ENCODE measurements at regions not wholly inside any gene's neighbourhood (a gene's known extent, or its start where the extent isn't known, plus 50 kb on each side); places are given as distances from the start of the nearest gene placed in this dataset.
"Not testable (repeated sequence)": the region's sequence is repeated elsewhere in the genome, so short reads cannot be mapped to it uniquely, and the experiment has no call there.

- not testable (repeated sequence) for H3K4me1 ChIP-seq (ENCODE audit: control insufficient read depth in 5 of 5, insufficient read depth in 5 of 5, low read length in 5 of 5); ATAC-seq (ENCODE audit: insufficient read depth, low FRiP score); H3K27ac ChIP-seq (ENCODE audit: low read depth in 1 of 2, low read length in 1 of 2); H3K9me3 ChIP-seq (ENCODE audit: control insufficient read depth in 4 of 4, insufficient read depth in 3 of 4, low read length in 3 of 4); H3K36me3 ChIP-seq (ENCODE audit: control insufficient read depth in 4 of 4, insufficient read depth in 4 of 4, low read length in 4 of 4); H3K9ac ChIP-seq (ENCODE audit: insufficient read depth in 1 of 2, low read length in 2 of 2); H3K27me3 ChIP-seq (ENCODE audit: control insufficient read depth in 3 of 3, insufficient read depth in 3 of 3, low read length in 2 of 3); H3K4me3 ChIP-seq
- DNase-seq, result peak in 1 of 3 donors; percentile 0
- 80 to 82% methylated on average over 2 of the region's 2 CpGs for WGBS, 2 donors
These were observed 50.8 kb downstream of the PPIAL4G start for GRCh38 chr1:148432318-148432717.

- H3K27me3 ChIP-seq (ENCODE audit: control insufficient read depth in 3 of 3, insufficient read depth in 3 of 3, low read length in 2 of 3); H3K4me1 ChIP-seq (ENCODE audit: control insufficient read depth in 5 of 5, insufficient read depth in 5 of 5, low read length in 5 of 5); ATAC-seq (ENCODE audit: insufficient read depth, low FRiP score); H3K9ac ChIP-seq (ENCODE audit: insufficient read depth in 1 of 2, low read length in 2 of 2); H3K36me3 ChIP-seq (ENCODE audit: control insufficient read depth in 4 of 4, insufficient read depth in 4 of 4, low read length in 4 of 4); H3K4me3 ChIP-seq; H3K27ac ChIP-seq (ENCODE audit: low read depth in 1 of 2, low read length in 1 of 2); H3K9me3 ChIP-seq (ENCODE audit: control insufficient read depth in 4 of 4, insufficient read depth in 3 of 4, low read length in 3 of 4): not testable (repeated sequence)
- DNase-seq, result peak in 2 of 3 donors; percentile 17 to 31
These were observed 53.2 kb downstream of the PPIAL4G start for GRCh38 chr1:148429856-148430255.

- not testable (repeated sequence) for DNase-seq; ATAC-seq (ENCODE audit: insufficient read depth, low FRiP score); H3K4me1 ChIP-seq (ENCODE audit: control insufficient read depth in 5 of 5, insufficient read depth in 5 of 5, low read length in 5 of 5); H3K36me3 ChIP-seq (ENCODE audit: control insufficient read depth in 4 of 4, insufficient read depth in 4 of 4, low read length in 4 of 4); H3K27ac ChIP-seq (ENCODE audit: low read depth in 1 of 2, low read length in 1 of 2); H3K27me3 ChIP-seq (ENCODE audit: control insufficient read depth in 3 of 3, insufficient read depth in 3 of 3, low read length in 2 of 3); H3K9me3 ChIP-seq (ENCODE audit: control insufficient read depth in 4 of 4, insufficient read depth in 3 of 4, low read length in 3 of 4); H3K9ac ChIP-seq (ENCODE audit: insufficient read depth in 1 of 2, low read length in 2 of 2); H3K4me3 ChIP-seq
- WGBS, 2 donors, result 79 to 85% methylated on average over 2 of the region's 2 CpGs
These were observed 56.0 kb downstream of the PPIAL4G start for GRCh38 chr1:148426940-148427611.

GRCh38 chr1:148426385-148426784 lies 56.7 kb downstream of the PPIAL4G start:
- H3K9ac ChIP-seq (ENCODE audit: insufficient read depth in 1 of 2, low read length in 2 of 2), result not testable (repeated sequence)

GRCh38 chr1:148424143-148425003 lies 58.7 kb downstream of the PPIAL4G start:
- DNase-seq; H3K9ac ChIP-seq (ENCODE audit: insufficient read depth in 1 of 2, low read length in 2 of 2): not testable (repeated sequence)

More at GRCh38 chr1:148426385-148426784, 56.7 kb downstream of the PPIAL4G start:
- not testable (repeated sequence) for H3K27ac ChIP-seq (ENCODE audit: low read depth in 1 of 2, low read length in 1 of 2); ATAC-seq (ENCODE audit: insufficient read depth, low FRiP score); H3K27me3 ChIP-seq (ENCODE audit: control insufficient read depth in 3 of 3, insufficient read depth in 3 of 3, low read length in 2 of 3); H3K4me1 ChIP-seq (ENCODE audit: control insufficient read depth in 5 of 5, insufficient read depth in 5 of 5, low read length in 5 of 5); H3K9me3 ChIP-seq (ENCODE audit: control insufficient read depth in 4 of 4, insufficient read depth in 3 of 4, low read length in 3 of 4); DNase-seq; H3K36me3 ChIP-seq (ENCODE audit: control insufficient read depth in 4 of 4, insufficient read depth in 4 of 4, low read length in 4 of 4); H3K4me3 ChIP-seq
- 91 to 93% methylated on average over 2 of the region's 2 CpGs for WGBS, 2 donors

GRCh38 chr1:148422921-148423320 lies 60.2 kb downstream of the PPIAL4G start:
- not testable (repeated sequence) for H3K9me3 ChIP-seq (ENCODE audit: control insufficient read depth in 4 of 4, insufficient read depth in 3 of 4, low read length in 3 of 4); H3K4me3 ChIP-seq; ATAC-seq (ENCODE audit: insufficient read depth, low FRiP score); DNase-seq; H3K36me3 ChIP-seq (ENCODE audit: control insufficient read depth in 4 of 4, insufficient read depth in 4 of 4, low read length in 4 of 4); H3K27ac ChIP-seq (ENCODE audit: low read depth in 1 of 2, low read length in 1 of 2); H3K9ac ChIP-seq (ENCODE audit: insufficient read depth in 1 of 2, low read length in 2 of 2); H3K27me3 ChIP-seq (ENCODE audit: control insufficient read depth in 3 of 3, insufficient read depth in 3 of 3, low read length in 2 of 3); H3K4me1 ChIP-seq (ENCODE audit: control insufficient read depth in 5 of 5, insufficient read depth in 5 of 5, low read length in 5 of 5)
- WGBS, 2 donors, result 90 to 100% methylated on average over 4 of the region's 4 CpGs

More at GRCh38 chr1:148424143-148425003, 58.7 kb downstream of the PPIAL4G start:
- not testable (repeated sequence) for H3K27me3 ChIP-seq (ENCODE audit: control insufficient read depth in 3 of 3, insufficient read depth in 3 of 3, low read length in 2 of 3); H3K4me1 ChIP-seq (ENCODE audit: control insufficient read depth in 5 of 5, insufficient read depth in 5 of 5, low read length in 5 of 5); H3K27ac ChIP-seq (ENCODE audit: low read depth in 1 of 2, low read length in 1 of 2); H3K4me3 ChIP-seq; H3K36me3 ChIP-seq (ENCODE audit: control insufficient read depth in 4 of 4, insufficient read depth in 4 of 4, low read length in 4 of 4); H3K9me3 ChIP-seq (ENCODE audit: control insufficient read depth in 4 of 4, insufficient read depth in 3 of 4, low read length in 3 of 4); ATAC-seq (ENCODE audit: insufficient read depth, low FRiP score)
- 88 to 93% methylated on average over 1 of the region's 1 CpG for WGBS, 2 donors

GRCh38 chr1:148417241-148417640 lies 65.9 kb downstream of the PPIAL4G start:
- WGBS, 2 donors, result 88 to 93% methylated on average over 3 of the region's 3 CpGs
- H3K4me3 ChIP-seq; H3K4me1 ChIP-seq (ENCODE audit: control insufficient read depth in 5 of 5, insufficient read depth in 5 of 5, low read length in 5 of 5); H3K9ac ChIP-seq (ENCODE audit: insufficient read depth in 1 of 2, low read length in 2 of 2); H3K36me3 ChIP-seq (ENCODE audit: control insufficient read depth in 4 of 4, insufficient read depth in 4 of 4, low read length in 4 of 4); H3K27ac ChIP-seq (ENCODE audit: low read depth in 1 of 2, low read length in 1 of 2); H3K9me3 ChIP-seq (ENCODE audit: control insufficient read depth in 4 of 4, insufficient read depth in 3 of 4, low read length in 3 of 4); ATAC-seq (ENCODE audit: insufficient read depth, low FRiP score); DNase-seq; H3K27me3 ChIP-seq (ENCODE audit: control insufficient read depth in 3 of 3, insufficient read depth in 3 of 3, low read length in 2 of 3): not testable (repeated sequence)

- not testable (repeated sequence) for H3K9me3 ChIP-seq (ENCODE audit: control insufficient read depth in 4 of 4, insufficient read depth in 3 of 4, low read length in 3 of 4); H3K27me3 ChIP-seq (ENCODE audit: control insufficient read depth in 3 of 3, insufficient read depth in 3 of 3, low read length in 2 of 3); H3K4me1 ChIP-seq (ENCODE audit: control insufficient read depth in 5 of 5, insufficient read depth in 5 of 5, low read length in 5 of 5); H3K9ac ChIP-seq (ENCODE audit: insufficient read depth in 1 of 2, low read length in 2 of 2); DNase-seq; H3K4me3 ChIP-seq; H3K27ac ChIP-seq (ENCODE audit: low read depth in 1 of 2, low read length in 1 of 2); ATAC-seq (ENCODE audit: insufficient read depth, low FRiP score); H3K36me3 ChIP-seq (ENCODE audit: control insufficient read depth in 4 of 4, insufficient read depth in 4 of 4, low read length in 4 of 4)
- WGBS, 2 donors, result 95 to 100% methylated on average over 2 of the region's 2 CpGs
These were observed 69.7 kb downstream of the PPIAL4G start for GRCh38 chr1:148413385-148413784.

Data from lung (tissue), 9 donors.